ENCODE measurements at regions not wholly inside any gene's neighbourhood (a gene's known extent, or its start where the extent isn't known, plus 50 kb on each side); places are given as distances from the start of the nearest gene placed in this dataset.

GRCh38 chr3:44013967-44014366, 227.7 kb upstream of the TOPAZ1 start:
- Histone ChIP-seq H3K4me3 (no peak overlapping the region), H3K27me3 (no peaks in the 10 kb centered on the region), H3K9me3 (replicated peaks in 1 of 11) (no peaks in the 10 kb centered on the region), H3K27ac (no peak overlapping the region), H3K4me2 (peak overlapping the region in 3 of 11 experiments; percentile 42 to 56 (median 56); a peak in 6 of 22 replicates), H4K20me1 (no peaks in the 10 kb centered on the region), H3K36me3 (no peaks in the 10 kb centered on the region), H3K4me1 (peaks cover 5 to 22% (median 11%) of the 10 kb centered on the region in 10 experiments; a peak in 18 of 20 replicates), H3K9ac (no peak overlapping the region)
- no peak for TF ChIP-seq Cebpa-rat (IDR thresholded peaks at IDR 0.05)

DNA sequence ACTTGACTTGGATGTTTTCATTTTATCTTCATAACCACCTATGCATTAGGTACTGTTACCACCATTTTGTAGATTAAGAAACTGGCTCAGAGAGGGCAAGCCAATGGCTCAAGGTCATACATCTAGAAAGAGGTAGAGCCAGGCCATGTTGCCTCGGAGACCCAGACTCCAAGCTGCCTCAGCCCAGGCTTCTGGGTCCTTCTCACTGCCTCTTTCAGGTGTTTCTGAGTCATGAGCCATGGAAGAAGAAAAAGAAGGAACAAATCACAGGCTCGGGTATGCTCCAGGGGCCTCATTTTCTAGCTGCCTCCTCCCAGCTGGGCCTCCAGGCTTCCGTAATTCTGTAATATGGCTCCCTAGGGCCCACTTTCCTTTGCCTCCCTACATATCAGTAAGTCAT, 226.5 kb upstream of the TOPAZ1 start:
- no peaks in the 10 kb centered on the region for H3K36me3 ChIP-seq
- H3K27me3 ChIP-seq: peaks cover 0 to 10% (median 7%) of the 10 kb centered on the region in 11 experiments; a peak in 10 of 22 replicates
- H3K9me3 ChIP-seq (replicated peaks in 1 of 11): no peaks in the 10 kb centered on the region
- H4K20me1 ChIP-seq: no peaks in the 10 kb centered on the region
- peaks cover 5 to 22% (median 11%) of the 10 kb centered on the region in 10 experiments; a peak in 18 of 20 replicates for H3K4me1 ChIP-seq
- no peak for TF ChIP-seq Cebpa-rat (IDR thresholded peaks at IDR 0.05)
- no peak overlapping the region for H3K4me2 ChIP-seq
- H3K27ac ChIP-seq: no peak overlapping the region
- no peak overlapping the region for H3K9ac ChIP-seq
- no peak overlapping the region for H3K4me3 ChIP-seq

GRCh38 chr3:44016818-44017217, 224.9 kb upstream of the TOPAZ1 start:
- H3K9me3 ChIP-seq (replicated peaks in 1 of 11): peaks cover 0 to 5% (median 0%) of the 10 kb centered on the region in 11 experiments; a peak in 3 of 22 replicates
- H3K4me2 ChIP-seq: peak overlapping the region in 10 of 11 experiments; percentile 4 to 57 (median 37); a peak in 17 of 22 replicates
- H3K4me3 ChIP-seq: no peak overlapping the region
- H4K20me1 ChIP-seq: peaks cover 0 to 3% (median 0%) of the 10 kb centered on the region in 11 experiments; a peak in 1 of 22 replicates
- H3K36me3 ChIP-seq: no peaks in the 10 kb centered on the region
- H3K27ac ChIP-seq: no peak overlapping the region
- H3K4me1 ChIP-seq: peaks cover 5 to 25% (median 15%) of the 10 kb centered on the region in 10 experiments; a peak in 18 of 20 replicates
- TF ChIP-seq Cebpa-rat (IDR thresholded peaks at IDR 0.05): no peak
- H3K27me3 ChIP-seq: peaks cover 12 to 25% (median 22%) of the 10 kb centered on the region in 11 experiments
- H3K9ac ChIP-seq: no peak overlapping the region

DNA sequence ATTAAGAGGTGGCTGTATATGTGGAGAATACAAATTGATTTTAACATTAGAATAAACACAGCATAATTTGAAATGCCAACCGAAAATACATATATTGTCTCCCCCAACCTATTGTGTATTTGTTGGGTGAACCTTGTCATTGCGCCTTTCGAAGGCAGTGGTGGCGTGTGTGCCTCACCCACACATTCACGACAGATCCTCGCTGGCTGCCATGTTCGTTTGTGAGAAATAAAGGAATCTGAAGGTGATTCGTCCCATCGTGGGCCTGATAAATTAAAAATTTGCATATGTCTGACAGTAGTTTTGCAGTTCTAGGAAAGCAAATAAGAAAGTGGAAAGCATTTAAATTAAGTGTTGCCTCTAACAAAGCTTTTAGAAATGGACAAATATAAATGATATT, 222.8 kb upstream of the TOPAZ1 start:
- Histone ChIP-seq H3K4me2 (no peak overlapping the region), H3K9ac (no peak overlapping the region), H3K4me3 (no peak overlapping the region), H4K20me1 (peaks cover 0 to 5% (median 0%) of the 10 kb centered on the region in 11 experiments; a peak in 1 of 22 replicates), H3K4me1 (peaks cover 4 to 24% (median 19%) of the 10 kb centered on the region in 10 experiments; a peak in 18 of 20 replicates), H3K27me3 (peaks cover 27 to 45% (median 40%) of the 10 kb centered on the region in 11 experiments), H3K9me3 (replicated peaks in 1 of 11) (peaks cover 0 to 9% (median 0%) of the 10 kb centered on the region in 11 experiments; a peak in 3 of 22 replicates), H3K27ac (no peak overlapping the region), H3K36me3 (no peaks in the 10 kb centered on the region)
- no peak for TF ChIP-seq Cebpa-rat (IDR thresholded peaks at IDR 0.05)

DNA sequence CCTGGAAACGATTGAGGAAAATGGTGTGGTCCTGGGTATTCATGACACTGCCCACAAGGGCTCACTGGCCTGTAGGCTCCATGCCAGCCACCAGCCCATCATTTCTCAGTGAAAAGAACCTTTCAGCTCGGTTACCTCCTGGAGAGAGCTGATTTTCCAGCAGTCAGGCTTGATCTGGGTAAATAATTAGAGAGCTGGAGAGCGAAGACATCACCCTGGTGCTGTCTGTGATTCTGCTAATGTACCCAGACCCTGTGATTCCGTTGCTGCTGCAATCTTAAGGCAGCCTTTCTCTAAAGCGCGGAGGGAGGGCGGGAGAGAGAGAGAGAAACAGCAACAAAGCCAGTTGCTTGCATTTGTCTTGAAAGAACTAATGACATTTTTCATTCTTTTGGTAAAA, 221.9 kb upstream of the TOPAZ1 start:
- Histone ChIP-seq H3K9ac (no peak overlapping the region), H4K20me1 (peaks cover 0 to 5% (median 0%) of the 10 kb centered on the region in 11 experiments; a peak in 1 of 22 replicates), H3K4me2 (no peak overlapping the region), H3K27ac (no peak overlapping the region), H3K27me3 (peaks cover 27 to 53% (median 45%) of the 10 kb centered on the region in 11 experiments), H3K4me1 (peaks cover 0 to 21% (median 17%) of the 10 kb centered on the region in 10 experiments; a peak in 17 of 20 replicates), H3K36me3 (no peaks in the 10 kb centered on the region), H3K4me3 (no peak overlapping the region), H3K9me3 (replicated peaks in 1 of 11) (peaks cover 0 to 9% (median 0%) of the 10 kb centered on the region in 11 experiments; a peak in 3 of 22 replicates)
- no peak for TF ChIP-seq Cebpa-rat (IDR thresholded peaks at IDR 0.05)

- Histone ChIP-seq H4K20me1 (peaks cover 0 to 5% (median 0%) of the 10 kb centered on the region in 11 experiments; a peak in 1 of 22 replicates), H3K36me3 (no peaks in the 10 kb centered on the region), H3K9me3 (replicated peaks in 1 of 11) (peaks cover 0 to 9% (median 0%) of the 10 kb centered on the region in 11 experiments; a peak in 3 of 22 replicates), H3K27ac (no peak overlapping the region), H3K9ac (no peak overlapping the region), H3K4me1 (peaks cover 0 to 21% (median 17%) of the 10 kb centered on the region in 10 experiments; a peak in 17 of 20 replicates), H3K27me3 (peaks cover 27 to 55% (median 45%) of the 10 kb centered on the region in 11 experiments), H3K4me2 (no peak overlapping the region), H3K4me3 (no peak overlapping the region)
- TF ChIP-seq Cebpa-rat (IDR thresholded peaks at IDR 0.05): no peak
Observed at GRCh38 chr3:44020143-44020542, 221.5 kb upstream of the TOPAZ1 start.

DNA sequence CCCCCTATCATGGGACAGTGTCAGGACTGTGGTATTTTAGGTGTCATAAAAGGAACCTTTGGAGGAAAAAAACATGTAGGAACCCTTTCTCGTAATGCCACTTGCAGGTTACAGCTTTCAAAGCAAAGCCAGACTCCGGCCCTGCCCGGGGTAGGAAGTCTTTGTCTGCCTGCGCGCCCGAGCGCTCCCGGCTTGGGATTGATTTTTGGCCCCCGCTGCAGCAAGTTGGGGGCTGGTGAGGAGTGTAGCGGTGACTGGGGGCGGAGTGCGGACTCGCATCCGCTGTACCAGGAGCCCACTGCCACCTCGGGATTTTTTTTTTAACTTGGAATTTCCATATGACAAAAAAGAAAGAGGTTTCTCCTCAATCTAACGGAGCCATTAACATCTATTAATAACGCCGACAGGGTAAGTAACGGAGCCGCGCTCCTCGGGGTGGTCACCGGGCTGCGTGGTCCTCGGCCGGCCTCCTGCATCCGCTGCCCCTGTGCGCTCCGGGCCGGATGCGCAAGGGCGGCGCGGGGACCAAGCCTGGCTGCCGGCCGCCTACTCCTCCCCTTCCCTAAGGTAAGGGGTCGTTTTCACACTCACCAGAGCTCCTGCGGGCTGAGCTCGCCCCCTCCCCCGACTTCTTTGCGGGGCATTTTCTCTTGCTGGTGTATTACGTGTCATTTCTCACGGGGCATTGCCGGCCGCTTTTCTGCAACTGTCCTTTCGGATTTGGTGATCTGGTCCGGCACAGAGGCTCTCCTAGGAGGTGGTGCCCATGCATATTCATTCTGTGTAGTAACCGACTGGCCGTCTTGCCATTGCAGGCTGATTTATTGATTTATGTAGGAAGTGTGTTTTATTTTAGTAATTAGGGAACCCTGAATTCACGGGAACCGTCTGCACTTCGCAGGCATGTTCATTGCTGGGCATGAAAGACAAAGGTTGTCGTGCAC, 219.8 kb upstream of the TOPAZ1 start:
- Histone ChIP-seq H3K36me3 (no peaks in the 10 kb centered on the region), H3K4me2 (peak overlapping the region in 9 of 11 experiments; percentile 10 to 69 (median 31); a peak in 11 of 22 replicates), H4K20me1 (peaks cover 0 to 5% (median 0%) of the 10 kb centered on the region in 11 experiments; a peak in 1 of 22 replicates), H3K9me3 (replicated peaks in 1 of 11) (peaks cover 0 to 9% (median 0%) of the 10 kb centered on the region in 11 experiments; a peak in 3 of 22 replicates), H3K9ac (no peak overlapping the region), H3K4me1 (peaks cover 0 to 14% (median 10%) of the 10 kb centered on the region in 10 experiments; a peak in 17 of 20 replicates), H3K4me3 (peak overlapping the region in 4 of 10 experiments; percentile 23 to 33 (median 30); a peak in 5 of 20 replicates), H3K27ac (no peak overlapping the region), H3K27me3 (peaks cover 27 to 55% (median 45%) of the 10 kb centered on the region in 11 experiments)
- no peak for TF ChIP-seq Cebpa-rat (IDR thresholded peaks at IDR 0.05)

DNA sequence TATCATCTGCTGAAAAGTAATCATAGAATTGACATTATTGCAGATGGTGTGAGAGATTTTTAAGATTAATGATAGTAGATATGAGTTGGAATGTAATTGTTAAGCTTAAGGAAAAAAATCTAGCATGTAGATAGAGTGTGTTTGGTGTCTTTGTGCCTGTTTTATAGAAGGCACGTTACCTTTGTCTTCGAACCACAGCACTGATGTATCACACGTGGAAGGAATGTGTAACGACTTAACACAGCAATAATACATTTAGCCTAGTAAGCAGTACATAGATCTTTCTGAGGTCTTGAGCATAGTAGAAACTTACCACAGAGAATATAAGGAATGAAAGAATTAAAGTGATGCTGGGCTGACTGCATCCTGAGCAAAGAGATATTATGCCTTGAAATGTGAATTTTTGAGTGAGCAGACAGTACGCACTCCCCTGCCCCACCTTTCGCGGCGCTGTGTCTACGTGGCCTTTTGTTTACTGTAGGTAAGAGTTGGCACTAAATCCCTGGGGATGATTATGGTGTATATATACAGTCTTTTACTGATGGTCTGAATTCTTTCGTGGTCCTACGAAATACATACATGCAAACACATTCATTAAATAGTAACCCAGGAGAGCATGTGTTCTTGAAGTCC, 217.6 kb upstream of the TOPAZ1 start:
- Histone ChIP-seq H3K27ac (no peak overlapping the region), H3K4me1 (peaks cover 0 to 10% (median 6%) of the 10 kb centered on the region in 10 experiments; a peak in 7 of 20 replicates), H3K9me3 (replicated peaks in 1 of 11) (peaks cover 0 to 9% (median 0%) of the 10 kb centered on the region in 11 experiments; a peak in 3 of 22 replicates), H3K36me3 (no peaks in the 10 kb centered on the region), H4K20me1 (peaks cover 0 to 5% (median 0%) of the 10 kb centered on the region in 11 experiments; a peak in 1 of 22 replicates), H3K4me3 (no peak overlapping the region), H3K4me2 (no peak overlapping the region), H3K27me3 (peaks cover 27 to 55% (median 45%) of the 10 kb centered on the region in 11 experiments), H3K9ac (no peak overlapping the region)
- TF ChIP-seq Cebpa-rat (IDR thresholded peaks at IDR 0.05): no peak

All from BLaER1 treated with 17β-estradiol and CSF1 and Interleukin-3, amounts not matched to agents 10 nM and 100 nM (cell line).